ENCODE measurements at regions not wholly inside any gene's neighbourhood (a gene's known extent, or its start where the extent isn't known, plus 50 kb on each side); places are given as distances from the start of the nearest gene placed in this dataset.
"Not testable (repeated sequence)": the region's sequence is repeated elsewhere in the genome, so short reads cannot be mapped to it uniquely, and the experiment has no call there.

DNA sequence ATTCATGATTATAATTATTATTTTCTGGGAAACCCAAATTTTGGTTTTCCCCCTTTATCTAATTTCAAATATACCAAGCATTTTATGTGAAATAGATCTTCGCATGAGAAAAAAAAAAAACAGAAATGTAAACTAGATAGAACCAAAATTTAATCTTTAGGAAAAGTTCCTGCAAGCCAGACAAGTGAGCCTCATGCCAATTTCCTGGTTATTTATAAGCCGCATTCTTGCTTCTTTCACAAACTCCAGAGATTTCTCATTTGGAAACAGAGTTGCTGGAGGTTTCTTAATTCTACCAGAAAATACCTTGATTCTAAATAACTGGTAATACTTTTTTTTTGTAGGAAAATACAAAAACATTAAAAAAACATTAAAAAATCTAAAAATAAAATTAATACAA is 690.4 kb upstream of the IGFBP3 start:
- DNase-seq = no peak

- DNase-seq = no peak
Observed at GRCh38 chr7:46610746-46611145, 689.7 kb upstream of the IGFBP3 start.

GRCh38 chr7:46607176-46607575 is 686.1 kb upstream of the IGFBP3 start:
- DNase-seq = no peak

- DNase-seq = no peak
Observed at GRCh38 chr7:46606761-46607160, 685.7 kb upstream of the IGFBP3 start.

GRCh38 chr7:46604241-46604661 is 683.2 kb upstream of the IGFBP3 start:
- no peak for DNase-seq

DNA sequence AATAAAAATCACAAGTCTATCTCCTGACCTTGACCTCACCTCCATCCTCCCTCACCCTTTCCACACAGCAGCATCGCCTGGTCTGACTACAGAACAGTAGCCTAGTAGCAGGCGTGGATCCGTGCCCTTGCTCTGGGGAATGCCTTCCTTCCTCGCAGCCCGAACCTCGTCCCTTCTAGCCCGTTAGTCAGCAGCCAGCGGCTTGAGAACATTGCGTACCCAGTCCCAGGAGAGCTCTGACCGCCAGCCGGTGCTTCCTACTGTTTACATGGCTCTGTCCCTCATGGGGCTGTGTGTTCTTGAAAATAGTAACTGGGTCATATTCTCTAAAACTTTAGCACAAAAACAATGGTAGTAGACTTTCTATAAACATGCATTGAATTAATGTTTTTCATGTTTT is 682.7 kb upstream of the IGFBP3 start:
- DNase-seq = no peak

GRCh38 chr7:46603296-46603752 is 682.3 kb upstream of the IGFBP3 start:
- no peak for DNase-seq

DNA sequence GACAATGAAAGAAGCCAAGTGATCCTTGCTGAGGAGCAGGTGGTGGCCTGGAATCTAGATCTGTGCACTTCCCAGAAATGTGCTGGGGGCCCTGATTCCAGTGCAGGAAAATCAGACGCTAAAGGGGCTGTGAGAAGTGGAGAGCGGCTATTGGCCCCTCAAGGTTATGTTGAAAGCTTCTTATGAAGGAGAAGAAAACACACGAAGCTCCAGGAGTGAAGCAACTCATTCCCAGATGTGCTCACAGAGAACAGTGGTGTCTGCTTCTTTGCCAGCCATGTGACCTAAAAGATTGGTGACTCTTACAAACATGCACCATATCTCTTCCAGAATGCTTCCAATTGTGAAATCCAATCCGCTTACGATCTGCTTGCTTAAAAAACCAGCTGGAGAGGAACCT is 679.3 kb upstream of the IGFBP3 start:
- DNase-seq = no peak

DNA sequence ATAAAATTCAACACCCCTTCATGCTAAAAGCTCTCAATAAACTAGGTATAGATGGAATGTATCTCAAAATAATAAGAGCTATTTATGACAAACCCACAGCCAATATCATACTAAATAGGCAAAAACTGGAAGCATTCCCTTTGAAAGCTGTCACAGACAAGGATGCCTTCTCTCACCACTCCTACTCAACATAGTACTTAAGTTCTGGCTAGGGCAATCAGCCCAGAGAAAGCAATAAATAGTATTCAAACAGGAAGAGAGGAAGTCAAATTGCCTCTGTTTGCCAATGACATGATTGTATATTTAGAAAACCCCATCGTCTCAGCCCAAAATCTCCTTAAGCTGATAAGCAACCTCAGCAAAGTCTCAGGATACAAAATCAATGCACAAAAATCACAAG is 673.8 kb upstream of the IGFBP3 start:
- DNase-seq = not testable (repeated sequence)

- DNase-seq = not testable (repeated sequence)
Observed at GRCh38 chr7:46590918-46591905, 670.1 kb upstream of the IGFBP3 start.

GRCh38 chr7:46589286-46589685 is 668.2 kb upstream of the IGFBP3 start:
- no peak for DNase-seq

DNA sequence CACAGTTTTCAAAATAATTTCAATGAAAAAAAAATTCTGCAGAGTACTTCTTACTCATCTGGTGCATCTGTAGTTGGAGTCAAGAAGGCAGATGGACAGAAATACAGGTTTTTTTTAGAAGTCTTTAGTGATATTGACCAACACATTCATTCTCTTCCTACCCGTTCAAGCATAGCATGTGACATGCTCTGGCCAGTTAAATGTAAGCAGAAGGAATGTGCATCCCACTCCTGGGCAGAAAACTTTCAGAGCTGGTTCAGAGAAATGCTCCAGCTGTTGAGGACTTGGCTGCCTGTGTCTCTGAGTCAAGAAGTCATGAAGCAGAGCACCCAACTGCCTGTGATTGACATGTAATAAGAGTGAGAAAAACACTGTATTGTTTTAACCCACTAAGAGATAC is 665.3 kb upstream of the IGFBP3 start:
- DNase-seq = no peak

- no peak for DNase-seq
Observed at GRCh38 chr7:46583656-46584055, 662.6 kb upstream of the IGFBP3 start.

DNA sequence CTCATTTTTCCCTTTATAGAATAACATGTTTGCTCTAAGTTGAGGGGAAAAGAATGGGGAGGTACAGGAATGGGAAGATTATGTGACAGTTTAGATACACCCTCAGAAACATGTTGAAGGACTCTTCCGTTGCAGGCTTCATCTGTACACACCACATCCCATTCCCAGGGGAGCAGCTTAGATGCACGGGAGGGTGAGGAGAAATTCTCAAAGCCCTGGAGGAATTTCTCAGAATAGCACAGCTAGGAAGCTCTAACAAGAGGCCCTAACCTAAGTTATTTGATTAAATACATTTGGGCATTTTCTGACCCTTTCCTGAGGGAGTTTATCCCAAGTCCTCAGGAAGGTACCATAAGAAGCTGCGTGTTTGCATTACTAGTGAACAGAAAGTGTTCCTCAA is 660.2 kb upstream of the IGFBP3 start:
- no peak for DNase-seq

DNA sequence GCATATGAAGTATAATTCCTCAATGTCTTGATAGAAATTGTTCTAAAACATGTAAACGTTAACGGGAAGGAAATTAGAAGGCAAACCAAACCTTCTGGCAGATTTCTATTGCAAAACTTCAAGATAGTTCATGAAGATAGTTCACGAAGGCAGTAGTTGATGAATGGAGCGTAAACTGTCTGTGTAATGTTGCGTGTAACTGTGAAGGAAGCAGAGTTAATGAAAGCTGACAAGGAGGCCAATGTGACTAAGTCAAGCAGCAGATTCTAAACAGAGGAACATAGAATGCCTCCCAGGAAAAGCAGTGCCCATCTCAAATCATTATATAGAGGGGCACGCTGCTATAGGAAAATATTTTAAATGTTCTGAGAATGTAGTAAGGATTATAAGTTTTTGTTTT is 659.7 kb upstream of the IGFBP3 start:
- DNase-seq = no peak

DNA sequence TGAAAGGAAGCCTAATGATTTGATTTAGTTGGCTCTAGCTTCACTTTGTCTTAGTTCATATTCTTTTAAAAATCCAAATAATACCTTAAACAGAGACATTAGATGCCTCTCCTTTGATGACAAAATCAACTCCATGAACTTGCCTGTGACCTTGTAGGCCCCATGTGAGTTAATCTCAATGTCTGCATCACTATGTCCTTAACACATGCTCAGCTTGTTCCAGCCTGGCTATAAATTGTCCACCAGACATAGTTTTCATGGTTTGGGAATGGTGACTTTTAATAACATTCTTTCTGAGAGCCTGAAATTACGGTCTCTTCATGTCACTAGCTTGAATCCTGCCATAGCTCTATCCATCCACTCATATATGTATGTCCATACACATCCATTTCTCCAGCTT is 656.3 kb upstream of the IGFBP3 start:
- no peak for DNase-seq

DNA sequence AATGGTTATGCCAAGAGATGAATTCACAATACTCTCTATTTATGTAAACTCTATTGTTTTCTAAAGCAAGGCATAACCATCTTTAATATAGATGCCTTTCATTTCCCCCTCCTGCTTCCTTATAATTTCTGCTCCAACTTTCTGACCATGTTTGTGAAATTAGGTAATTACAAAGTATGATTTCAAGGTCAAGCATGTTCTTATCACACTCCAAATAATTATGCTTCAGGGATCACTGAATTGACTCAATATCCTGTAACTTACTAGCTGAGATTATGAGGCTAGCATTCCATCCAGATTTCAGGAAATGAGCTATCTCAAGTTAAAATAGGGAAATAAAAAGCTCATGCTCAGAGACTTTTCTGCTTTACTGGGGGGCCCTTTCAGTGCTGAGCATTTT is 655.9 kb upstream of the IGFBP3 start:
- DNase-seq = no peak

DNA sequence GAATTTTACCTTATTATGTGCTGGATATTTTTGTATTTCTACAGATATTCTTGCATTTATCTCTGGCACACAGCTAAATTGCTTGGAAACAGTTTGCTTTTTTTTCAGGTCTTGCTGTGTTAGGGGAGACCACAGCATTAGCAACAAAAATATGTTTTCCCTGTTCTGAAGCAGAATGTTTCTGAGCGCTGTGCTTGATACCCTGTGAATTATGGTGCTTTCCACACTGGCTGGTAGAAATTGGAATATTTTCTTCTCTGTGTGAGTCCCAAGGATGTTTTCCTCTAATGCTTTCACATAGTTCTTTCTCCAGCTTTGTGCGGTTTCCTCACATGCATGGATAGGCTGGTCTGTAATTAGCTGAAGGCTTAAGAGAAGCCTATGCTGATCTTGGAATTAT is 651.6 kb upstream of the IGFBP3 start:
- DNase-seq = no peak

- DNase-seq = no peak
Observed at GRCh38 chr7:46571996-46572395, 650.9 kb upstream of the IGFBP3 start.

- no peak for DNase-seq
Observed at GRCh38 chr7:46569133-46569465, 648.0 kb upstream of the IGFBP3 start.

DNA sequence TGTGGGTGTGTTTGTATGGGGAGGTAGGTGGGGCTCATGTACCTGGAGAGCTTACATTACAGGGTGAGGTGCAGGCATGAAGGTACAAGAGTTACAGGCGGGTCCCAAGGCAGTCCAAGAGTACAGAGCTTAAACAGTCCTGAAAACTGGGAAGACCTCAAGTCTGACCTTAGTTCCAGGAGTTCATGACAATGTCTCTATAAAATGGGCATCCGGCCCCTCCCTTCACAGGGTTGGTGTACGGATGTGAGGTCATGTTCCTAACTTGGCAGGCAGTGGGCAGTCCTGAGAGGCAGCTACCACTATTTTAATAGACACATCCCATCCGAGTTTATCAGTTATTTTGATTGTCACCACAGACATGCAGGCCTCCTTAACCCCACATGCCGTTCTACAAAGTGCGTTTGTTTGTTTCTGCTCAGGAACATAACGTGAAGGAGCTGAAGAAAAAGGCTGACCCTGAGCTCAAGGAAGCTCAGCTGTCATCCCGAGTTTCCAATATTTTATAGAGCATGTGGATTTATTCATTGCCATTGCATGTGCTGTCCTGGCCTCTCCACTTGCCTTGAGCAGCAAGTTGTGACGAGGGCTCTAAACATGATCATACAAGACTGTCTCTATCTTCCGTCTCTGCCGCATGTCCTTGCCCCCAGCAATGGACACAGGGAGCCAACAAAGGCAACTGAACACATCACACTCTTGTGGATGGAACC is 647.5 kb upstream of the IGFBP3 start:
- DNase-seq = no peak

GRCh38 chr7:46567858-46568257 is 646.8 kb upstream of the IGFBP3 start:
- DNase-seq = no peak

DNA sequence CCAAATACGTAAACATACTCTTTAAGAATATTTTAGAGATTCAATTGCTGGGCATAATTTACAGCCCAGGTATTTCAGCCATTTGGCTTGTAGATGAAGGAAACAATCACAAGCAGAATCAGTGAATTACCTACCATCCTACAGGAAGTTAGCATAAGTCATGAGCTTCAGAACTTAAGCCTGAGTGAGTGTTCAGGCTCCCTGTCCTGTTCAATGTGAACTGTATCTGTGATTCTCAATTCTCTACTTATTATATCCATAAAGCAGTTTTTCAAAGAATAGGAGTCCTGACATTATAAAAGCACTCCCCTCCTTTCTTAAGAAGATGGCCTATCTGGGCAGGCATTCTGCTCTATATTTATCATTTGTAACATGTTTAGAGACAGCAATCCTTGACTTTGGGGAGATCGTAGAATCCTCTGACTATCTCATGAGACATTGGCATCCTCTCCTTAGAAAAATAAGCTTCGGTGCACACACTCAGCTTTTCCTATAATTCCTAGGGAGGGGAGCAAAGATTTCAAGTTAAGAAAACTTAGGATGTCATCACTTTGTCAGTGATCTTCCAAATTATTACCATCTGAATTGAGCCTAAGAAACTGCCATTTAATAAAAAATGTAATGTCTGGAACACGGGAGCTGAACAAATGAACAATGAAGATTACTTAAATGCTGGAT is 645.2 kb upstream of the IGFBP3 start:
- DNase-seq = no peak
